SK-N-SH (cell line): ENCODE measurements at regions not wholly inside any gene's neighbourhood (a gene's known extent, or its start where the extent isn't known, plus 50 kb on each side); places are given as distances from the start of the nearest gene placed in this dataset.
A peak's percentile ranks its signal among the peaks of the same experiment; 100 is the strongest.
"Not testable (repeated sequence)": the region's sequence is repeated elsewhere in the genome, so short reads cannot be mapped to it uniquely, and the experiment has no call there.

Source experiments
- CTCF ChIA-PET: fragments of 300-600, 350-600 bp; formaldehyde crosslinking; extraction: SDS; loops from one replicate; lab custom pipeline; 2021; lab: Yijun Ruan, JAX
- POLR2A ChIA-PET: fragments of 350-600 bp; sonication (Branson Sonifier 250); formaldehyde crosslinking; extraction: SDS; loops from one replicate; lab custom pipeline; 2020; ENCODE audit warnings: antibody characterized with exemption, inconsistent platforms; lab: Yijun Ruan, JAX
- DNase-seq: peaks from one replicate; pipeline ENCODE4 v3.0.0; 2012
- H2AFZ ChIP-seq: fragments of 200-600 bp; sonication (generic); 2 replicates; pipeline ENCODE4 v1.8.1; 2016; ENCODE audit warnings: antibody characterized with exemption, mild to moderate bottlenecking, low read depth
- H3F3A ChIP-seq: fragments of 200-600 bp; sonication (generic); replicated peaks from 2 replicates; pipeline ENCODE3; 2016; ENCODE audit warnings: antibody characterized with exemption, mild to moderate bottlenecking; ENCODE audit not compliant: insufficient read depth
- H3K27ac ChIP-seq, 2 experiments: fragments of 200-500 bp in 1 of 2; fragments of 200-600 bp in 1 of 2; sonication (Bioruptor generic) in 1 of 2; sonication (generic), shearing (Covaris generic) in 1 of 2; 2 replicates each; pipeline versions ENCODE4 v1.5.1 to v1.6.1; 2014 to 2016; ENCODE audit warnings: low read depth in 2 of 2, inconsistent platforms in 1 of 2, low read length in 1 of 2, mild to moderate bottlenecking in 1 of 2, mixed read lengths in 1 of 2
- H3K27me3 ChIP-seq: fragments of 200-600 bp; sonication (generic), shearing (Covaris generic); 2 replicates; pipeline ENCODE4 v1.6.1; 2016; ENCODE audit warnings: mixed run types; ENCODE audit not compliant: insufficient read depth
- H3K36me3 ChIP-seq, 2 experiments: fragments of 200-500 bp in 1 of 2; fragments of 200-600 bp in 1 of 2; sonication (Bioruptor generic) in 1 of 2; sonication (generic) in 1 of 2; replicated peaks in 1 of 2; 2 replicates each; pipeline versions ENCODE3 to v1.5.1; 2014 to 2016; ENCODE audit warnings: low read length in 1 of 2, mild to moderate bottlenecking in 1 of 2; ENCODE audit not compliant: insufficient read depth in 2 of 2, control insufficient read depth in 1 of 2
- H3K4me1 ChIP-seq, 2 experiments: fragments of 200-500 bp in 1 of 2; fragments of 200-600 bp in 1 of 2; sonication (Bioruptor generic) in 1 of 2; sonication (generic), shearing (Covaris generic) in 1 of 2; 2 replicates each; pipeline versions ENCODE4 v1.5.1 to v1.6.1; 2014 to 2016; ENCODE audit warnings: low read depth in 1 of 2, low read length in 1 of 2, mixed run types in 1 of 2; ENCODE audit not compliant: insufficient read depth in 2 of 2, control insufficient read depth in 1 of 2
- H3K4me2 ChIP-seq: fragments of 200-600 bp; sonication (generic), shearing (Covaris generic); 2 replicates; pipeline ENCODE4 v1.6.1; 2017; ENCODE audit warnings: mixed run types
- H3K4me3 ChIP-seq, 2 experiments: fragments of 200-500 bp in 1 of 2; fragments of 200-600 bp in 1 of 2; sonication (Bioruptor generic) in 1 of 2; sonication (generic), shearing (Covaris generic) in 1 of 2; 2 replicates each; pipeline versions ENCODE4 v1.5.1 to v1.8.1; 2014 to 2016; ENCODE audit warnings: low read depth in 2 of 2, inconsistent platforms in 1 of 2, low read length in 1 of 2, mild to moderate bottlenecking in 1 of 2, mixed read lengths in 1 of 2, moderate library complexity in 1 of 2
- H3K79me2 ChIP-seq: fragments of 200-600 bp; sonication (generic); 2 replicates; pipeline ENCODE4 v1.8.1; 2017; ENCODE audit warnings: mild to moderate bottlenecking; ENCODE audit not compliant: insufficient read depth
- H3K9ac ChIP-seq: fragments of 200-600 bp; sonication (generic); 2 replicates; pipeline ENCODE4 v1.6.1; 2017; ENCODE audit warnings: mixed run types
- H3K9me2 ChIP-seq: fragments of 200-600 bp; sonication (generic); 2 replicates; pipeline ENCODE4 v1.6.1; 2017; ENCODE audit warnings: mixed run types
- H3K9me3 ChIP-seq: fragments of 200-600 bp; sonication (generic); 2 replicates; pipeline ENCODE4 v1.6.1; 2017; ENCODE audit warnings: mixed run types, mild to moderate bottlenecking, moderate library complexity
- H4K20me1 ChIP-seq: fragments of 200-600 bp; sonication (generic); 2 replicates; pipeline ENCODE4 v1.6.1; 2017; ENCODE audit warnings: mild to moderate bottlenecking, mixed run types; ENCODE audit not compliant: insufficient read depth
- CHD2 ChIP-seq: fragments of 150-350 bp; IDR thresholded peaks from 2 replicates; pipeline ENCODE4 v1.6.1; 2018; ENCODE audit warnings: low read length; ENCODE audit not compliant: partially characterized antibody
- ELF1 ChIP-seq: IDR thresholded peaks from 2 replicates; pipeline ENCODE4 v1.4.0; 2012
- EP300 ChIP-seq, 2 experiments: IDR thresholded peaks; 2 replicates each; pipeline versions ENCODE4 v1.4.0 to v1.6.1; 2012; ENCODE audit warnings: borderline replicate concordance in 1 of 2, low read depth in 1 of 2, low read length in 1 of 2
- EZH2phosphoT487 ChIP-seq: fragments of 200-600 bp; sonication (generic); IDR thresholded peaks from 2 replicates; pipeline ENCODE4 v1.6.1; 2017; ENCODE audit warnings: low read depth, mixed run types, mild to moderate bottlenecking, antibody characterized with exemption, moderate library complexity, borderline replicate concordance
- FOSL2 ChIP-seq: IDR thresholded peaks from 2 replicates; pipeline ENCODE4 v1.4.0; 2012; ENCODE audit warnings: low read depth, mild to moderate bottlenecking, moderate library complexity, borderline replicate concordance
- FOXJ3 ChIP-seq: sonication (generic); formaldehyde crosslinking; IDR thresholded peaks from 2 replicates; pipeline ENCODE4 v1.5.1; 2020; ENCODE audit warnings: mild to moderate bottlenecking, missing genetic modification reagents
- GABPA ChIP-seq: IDR thresholded peaks from 2 replicates; pipeline ENCODE4 v1.4.0; 2012; ENCODE audit warnings: low read depth, mild to moderate bottlenecking
- GATA2 ChIP-seq: sonication (generic); formaldehyde crosslinking; IDR thresholded peaks from 2 replicates; pipeline ENCODE4 v1.5.0; 2020; ENCODE audit warnings: mild to moderate bottlenecking, missing genetic modification reagents
- MAX ChIP-seq: IDR thresholded peaks from 2 replicates; pipeline ENCODE4 v1.4.0; 2012; ENCODE audit warnings: low read depth
- MXI1 ChIP-seq: IDR thresholded peaks from 2 replicates; pipeline ENCODE4 v1.6.1; 2012; ENCODE audit warnings: mild to moderate bottlenecking, low read depth, low read length, improper control_type of control experiment
- NRF1 ChIP-seq: IDR thresholded peaks from 2 replicates; pipeline ENCODE4 v1.6.1; 2012; ENCODE audit warnings: low read depth, mild to moderate bottlenecking, low read length
- PBX3 ChIP-seq: IDR thresholded peaks from 2 replicates; pipeline ENCODE4; 2012
- POLR2AphosphoS5 ChIP-seq: IDR thresholded peaks from 2 replicates; pipeline ENCODE4 v1.6.1; 2012; ENCODE audit warnings: low read depth, low read length
- REST ChIP-seq: IDR thresholded peaks from 2 replicates; pipeline ENCODE4 v1.6.1; 2012; ENCODE audit warnings: mild to moderate bottlenecking, low read depth, low read length, moderate library complexity
- RFX5 ChIP-seq: IDR thresholded peaks from 2 replicates; pipeline ENCODE4 v1.6.1; 2012; ENCODE audit warnings: mild to moderate bottlenecking, improper control_type of control experiment, low read length
- SMC3 ChIP-seq: IDR thresholded peaks from 2 replicates; pipeline ENCODE4 v1.6.1; 2012; ENCODE audit warnings: low read depth, low read length, improper control_type of control experiment
- USF2 ChIP-seq: fragments of 150-350 bp; IDR thresholded peaks from 2 replicates; pipeline ENCODE4 v1.6.1; 2017; ENCODE audit warnings: antibody characterized with exemption, low read length, low read depth, borderline replicate concordance
- YY1 ChIP-seq: IDR thresholded peaks from 2 replicates; pipeline ENCODE4 v1.4.0; 2012; ENCODE audit warnings: low read depth, mild to moderate bottlenecking
- WGBS: methylation state at CpG from one replicate; pipeline ENCODE4 v1.1.6; 2017; ENCODE audit warnings: low lambda C conversion rate; 5-methylcytosine and 5-hydroxymethylcytosine counted together

GRCh38 chr1:81720256-81720655, 80.5 kb upstream of the ADGRL2 start:
- H3K4me3 ChIP-seq, H3K4me1 ChIP-seq, DNase-seq, H3K36me3 ChIP-seq, POLR2A ChIA-PET, H4K20me1 ChIP-seq, H3K9me3 ChIP-seq, H3K27me3 ChIP-seq, CTCF ChIA-PET, H3K9ac ChIP-seq, H3K4me2 ChIP-seq, H3K79me2 ChIP-seq, H3K27ac ChIP-seq, H2AFZ ChIP-seq, H3K9me2 ChIP-seq: not testable (repeated sequence)
- H3F3A ChIP-seq = peaks cover 12% of the 10 kb centered on the region
- 84% methylated on average over 8 of the region's 8 CpGs for WGBS

- 63% methylated on average over 1 of the region's 1 CpG for WGBS
- Histone ChIP-seq H3K4me1 (no peaks in the 10 kb centered on the region), H2AFZ (no peak overlapping the region), H3K4me3 (no peak overlapping the region), H3K9me2 (no peaks in the 10 kb centered on the region), H3K4me2 (no peak overlapping the region), H3K27ac (peak overlapping the region in 1 of 2 experiments; percentile 17; a peak in 1 of 4 replicates), H3K9ac (no peak overlapping the region), H3F3A (peaks cover 12% of the 10 kb centered on the region), H3K79me2 (no peaks in the 10 kb centered on the region), H4K20me1 (no peaks in the 10 kb centered on the region), H3K27me3 (no peaks in the 10 kb centered on the region), H3K36me3 (no peaks in the 10 kb centered on the region), H3K9me3 (no peaks in the 10 kb centered on the region)
- POLR2A ChIA-PET = no interaction called here
- no peak for DNase-seq
- TF ChIP-seq RFX5 = no peak
- no peak for TF ChIP-seq MXI1
- TF ChIP-seq FOXJ3 (CRISPR knock-in tag) = no peak
- peak; percentile 13; the same call in 1 of the 2 replicates for TF ChIP-seq PBX3
- CTCF ChIA-PET = no interaction called here
These were observed 83.5 kb upstream of the ADGRL2 start for GRCh38 chr1:81717230-81717629.

GRCh38 chr1:81715391-81715790, 85.3 kb upstream of the ADGRL2 start:
- no peak overlapping the region for H2AFZ ChIP-seq
- H3K36me3 ChIP-seq = no peaks in the 10 kb centered on the region
- peaks cover 12% of the 10 kb centered on the region for H3F3A ChIP-seq
- H3K27me3 ChIP-seq = no peaks in the 10 kb centered on the region
- no peaks in the 10 kb centered on the region for H4K20me1 ChIP-seq
- ChIA-PET CTCF (interaction anchor here (0.6 to 1.4 kb wide), 3 partner anchors 43 to 326 kb away, joined by 3 read pairs; no protein-coding TSS in a partner anchor), POLR2A (no interaction called here)
- no peak overlapping the region for H3K9ac ChIP-seq
- H3K4me1 ChIP-seq = no peaks in the 10 kb centered on the region
- WGBS = 96% methylated on average over 3 of the region's 3 CpGs
- H3K79me2 ChIP-seq = no peaks in the 10 kb centered on the region
- no peak overlapping the region for H3K4me3 ChIP-seq
- H3K27ac ChIP-seq = no peak overlapping the region
- no peaks in the 10 kb centered on the region for H3K9me2 ChIP-seq
- no peak for DNase-seq
- no peak overlapping the region for H3K4me2 ChIP-seq
- H3K9me3 ChIP-seq = no peaks in the 10 kb centered on the region
- no peak for TF ChIP-seq YY1
- TF ChIP-seq CHD2 = no peak
- no peak for TF ChIP-seq MAX
- no peak for TF ChIP-seq REST
- no peak for TF ChIP-seq POLR2AphosphoS5
- TF ChIP-seq USF2 = no peak
- no peak for TF ChIP-seq FOXJ3 (CRISPR knock-in tag)
- no peak for TF ChIP-seq ELF1
- TF ChIP-seq SMC3 = no peak
- no peak for TF ChIP-seq FOSL2
- TF ChIP-seq GABPA = no peak
- no peak for TF ChIP-seq EZH2phosphoT487
- TF ChIP-seq NRF1 = no peak
- TF ChIP-seq GATA2 (CRISPR knock-in tag) = no peak
- no peak for TF ChIP-seq EP300 (IDR thresholded peaks at IDR 0.05; ENCODE audit: borderline replicate concordance in 1 of 2, low read depth in 1 of 2, low read length in 1 of 2)
- TF ChIP-seq MXI1 = no peak
